Islet of Langerhans (tissue), 1 donor: ENCODE measurements at regions not wholly inside any gene's neighbourhood (a gene's known extent, or its start where the extent isn't known, plus 50 kb on each side); places are given as distances from the start of the nearest gene placed in this dataset.

ENCODE experiments used
- FAIRE-seq: peaks from one replicate; lab custom pipeline; 2011; peaks lifted over from hg19 to GRCh38; lab: Jason Lieb, UNC

DNA sequence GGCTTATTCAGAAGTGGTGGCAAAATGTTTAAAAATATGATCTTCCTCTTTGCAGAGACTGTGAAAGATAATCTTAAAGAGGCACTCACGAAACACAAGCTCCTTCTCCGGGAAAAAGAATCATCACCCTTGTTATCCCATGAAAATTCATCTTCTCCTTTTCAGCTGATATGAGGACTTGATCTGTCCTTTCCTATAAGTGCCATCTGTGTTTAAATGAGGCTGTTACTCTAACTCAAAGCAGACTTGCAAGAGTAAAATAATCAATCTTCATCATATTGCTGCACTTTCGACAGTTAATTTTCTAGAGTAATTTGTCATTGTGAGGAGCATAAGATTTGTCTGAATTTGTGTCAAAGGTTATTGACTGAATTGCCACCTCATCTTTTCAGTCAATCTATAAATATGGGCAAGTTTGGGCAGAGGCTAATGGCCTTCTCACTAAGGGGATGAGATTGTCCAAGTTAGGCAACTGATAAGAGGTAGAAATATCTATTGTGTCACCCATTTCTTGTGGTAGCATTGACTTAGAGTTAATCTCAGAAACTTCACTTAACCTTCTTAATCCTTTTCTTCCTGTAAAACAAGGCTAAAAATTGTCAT, 452.9 kb downstream of the GRXCR1 start:
- FAIRE-seq = no peak

DNA sequence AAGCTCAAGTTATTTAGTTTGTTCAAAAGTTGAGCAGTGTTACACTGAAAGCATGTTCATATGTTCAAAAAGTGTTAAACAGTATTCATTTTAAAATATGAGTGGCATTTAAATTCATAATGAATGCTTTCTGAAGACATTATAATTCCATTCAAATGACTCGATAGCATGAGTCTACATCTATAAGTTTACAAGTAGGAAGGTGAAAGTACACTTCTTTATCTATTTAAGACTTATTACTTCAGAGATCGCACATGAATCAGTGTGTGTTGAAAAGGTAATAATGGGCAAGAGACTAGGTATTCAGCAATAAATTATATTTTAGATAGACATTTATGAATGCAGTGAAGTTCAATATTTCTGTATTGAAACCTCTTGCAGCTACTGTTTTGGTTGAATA, 456.1 kb downstream of the GRXCR1 start:
- no peak for FAIRE-seq

DNA sequence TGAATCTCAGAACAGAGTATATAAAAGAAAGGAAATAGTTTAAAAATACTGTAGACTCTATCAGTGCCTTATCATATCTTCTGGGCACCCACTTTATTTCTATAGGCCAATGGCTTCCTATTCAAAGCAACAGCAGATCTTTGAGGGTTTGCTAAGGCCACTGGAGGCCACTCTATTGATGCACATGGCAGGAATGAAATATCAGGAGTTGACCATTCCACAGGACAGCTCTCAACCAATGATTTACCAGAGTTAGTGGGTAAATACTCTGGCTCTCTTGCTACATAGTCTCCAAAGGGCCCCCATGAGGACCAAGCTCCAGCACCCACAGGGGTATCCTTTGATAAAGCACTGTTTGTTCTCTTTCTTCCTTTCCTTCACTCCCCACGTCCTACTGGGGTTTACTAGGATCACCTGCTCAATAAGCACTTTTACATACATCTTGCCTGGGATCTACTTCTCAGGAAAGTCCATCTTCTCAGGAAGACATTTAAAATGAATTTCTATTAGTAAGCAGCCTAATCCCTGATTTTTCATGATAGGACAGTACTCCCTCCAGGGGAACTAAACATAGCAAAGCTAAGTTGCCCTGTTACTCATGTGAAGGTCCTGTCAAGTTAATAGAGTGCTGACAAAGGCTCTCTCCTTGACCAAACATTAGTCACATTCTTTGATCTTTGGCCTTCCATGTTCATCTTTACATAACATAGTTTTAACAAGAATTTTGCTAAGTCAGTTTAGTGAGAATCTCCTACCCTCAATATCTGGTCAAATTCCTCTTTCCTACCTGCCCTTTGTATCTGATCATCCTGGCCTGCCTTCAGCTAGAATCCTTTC, 459.7 kb downstream of the GRXCR1 start:
- no peak for FAIRE-seq

DNA sequence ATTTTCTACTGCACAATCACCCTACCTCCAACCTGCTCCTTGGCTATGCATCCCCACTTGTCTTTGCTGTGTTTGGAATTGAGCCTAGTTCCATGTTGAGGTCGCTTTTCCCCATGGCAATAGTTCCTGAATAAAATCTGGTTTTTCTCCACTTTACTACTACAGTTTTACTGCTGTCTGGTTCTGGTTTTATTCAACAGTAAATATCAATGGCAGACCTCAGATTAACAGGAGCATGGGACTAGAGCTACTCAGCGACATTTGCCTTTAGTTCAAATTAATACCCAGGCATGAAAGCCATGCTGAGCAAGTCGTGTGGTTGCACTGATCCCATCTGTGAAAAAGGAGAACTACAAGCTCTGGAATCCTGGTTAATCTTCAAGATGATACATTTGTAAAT, 460.3 kb downstream of the GRXCR1 start:
- no peak for FAIRE-seq

DNA sequence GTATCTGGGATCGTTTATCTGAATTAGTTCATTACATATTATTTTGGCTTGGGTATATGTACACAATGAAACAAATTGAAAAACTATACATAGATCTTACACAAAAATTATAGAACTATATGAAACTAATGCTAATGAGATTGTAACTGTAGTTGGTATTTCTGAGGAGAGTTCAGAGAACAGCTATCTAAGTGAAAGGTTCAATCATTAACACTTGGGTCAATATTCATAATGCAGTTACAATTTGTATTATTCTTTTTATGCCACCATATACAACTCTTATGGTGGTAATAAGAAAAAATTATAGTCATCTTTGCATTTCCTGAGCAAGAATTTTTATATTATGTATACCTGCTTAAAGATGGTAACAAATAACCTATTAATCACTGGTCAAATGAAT, 461.0 kb downstream of the GRXCR1 start:
- peak; percentile 70 for FAIRE-seq

DNA sequence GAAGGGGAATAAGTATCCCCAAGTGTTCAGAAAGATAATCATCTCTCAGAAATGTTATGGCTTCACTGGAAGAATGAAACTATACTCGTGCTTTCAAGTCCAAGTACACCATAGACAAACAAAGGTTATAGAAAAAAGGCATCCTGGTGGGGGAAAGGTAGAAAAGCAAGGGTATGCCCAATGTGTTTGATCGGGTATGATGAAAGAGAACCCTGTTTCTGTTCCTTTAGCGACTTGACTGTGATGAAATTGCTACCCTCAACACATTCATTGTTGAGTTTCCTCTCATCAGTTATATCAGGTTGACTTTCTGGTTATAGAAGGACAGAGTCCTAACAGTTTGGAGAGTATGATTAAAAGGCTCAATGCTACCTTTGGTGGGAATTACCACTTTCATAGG, 464.3 kb downstream of the GRXCR1 start:
- no peak for FAIRE-seq

DNA sequence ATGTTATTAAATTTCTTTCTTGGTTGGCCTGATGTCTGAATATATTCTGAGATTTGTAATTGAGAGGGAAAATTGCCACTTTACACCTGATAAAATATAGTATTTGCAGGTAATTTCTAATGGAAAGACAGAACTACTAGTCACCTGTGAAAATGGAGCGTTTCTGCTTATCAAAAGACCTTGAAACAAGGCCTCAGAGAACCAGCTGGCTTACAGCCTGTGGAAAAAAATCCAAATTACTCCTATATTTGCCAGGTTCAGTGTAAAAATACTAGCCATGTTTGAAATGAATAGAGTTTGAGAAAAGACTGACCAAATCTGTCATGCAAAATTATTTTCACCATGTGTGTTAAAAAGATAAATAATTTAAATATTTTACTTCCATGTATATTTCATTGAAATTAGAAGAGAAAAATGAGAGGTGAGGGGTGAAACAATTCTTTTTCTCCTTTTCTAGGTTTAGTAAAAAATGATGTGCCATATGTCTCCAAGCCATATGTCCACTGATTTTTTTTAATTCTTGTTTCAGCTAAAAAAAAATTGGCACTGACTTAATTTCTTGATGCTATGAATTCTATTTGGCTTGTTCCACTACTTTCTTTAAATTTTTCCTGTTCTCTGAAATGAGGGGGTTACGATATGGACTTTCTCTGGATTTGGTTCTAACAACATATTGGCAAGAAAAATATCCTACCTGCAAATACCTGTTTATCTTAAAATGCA, 464.9 kb downstream of the GRXCR1 start:
- FAIRE-seq = no peak

DNA sequence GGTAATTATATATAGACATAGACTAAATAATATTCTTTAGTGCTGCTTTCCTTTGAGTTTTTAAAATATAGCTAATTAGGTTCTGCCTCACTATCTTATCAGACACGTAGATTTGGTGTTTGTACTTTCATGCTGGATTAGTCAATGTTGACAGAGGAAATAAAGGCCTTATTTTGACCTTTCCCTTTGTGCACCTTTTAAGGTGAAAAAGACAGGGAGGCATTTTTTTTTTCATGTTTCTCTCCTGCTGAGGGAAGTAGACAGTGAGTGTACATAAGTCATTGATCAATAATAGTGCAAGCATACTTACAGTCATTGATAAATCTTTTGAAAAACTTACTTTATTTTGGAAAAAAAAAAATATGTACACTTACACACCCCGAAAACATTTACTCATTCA, 467.8 kb downstream of the GRXCR1 start:
- FAIRE-seq = peak; percentile 92

DNA sequence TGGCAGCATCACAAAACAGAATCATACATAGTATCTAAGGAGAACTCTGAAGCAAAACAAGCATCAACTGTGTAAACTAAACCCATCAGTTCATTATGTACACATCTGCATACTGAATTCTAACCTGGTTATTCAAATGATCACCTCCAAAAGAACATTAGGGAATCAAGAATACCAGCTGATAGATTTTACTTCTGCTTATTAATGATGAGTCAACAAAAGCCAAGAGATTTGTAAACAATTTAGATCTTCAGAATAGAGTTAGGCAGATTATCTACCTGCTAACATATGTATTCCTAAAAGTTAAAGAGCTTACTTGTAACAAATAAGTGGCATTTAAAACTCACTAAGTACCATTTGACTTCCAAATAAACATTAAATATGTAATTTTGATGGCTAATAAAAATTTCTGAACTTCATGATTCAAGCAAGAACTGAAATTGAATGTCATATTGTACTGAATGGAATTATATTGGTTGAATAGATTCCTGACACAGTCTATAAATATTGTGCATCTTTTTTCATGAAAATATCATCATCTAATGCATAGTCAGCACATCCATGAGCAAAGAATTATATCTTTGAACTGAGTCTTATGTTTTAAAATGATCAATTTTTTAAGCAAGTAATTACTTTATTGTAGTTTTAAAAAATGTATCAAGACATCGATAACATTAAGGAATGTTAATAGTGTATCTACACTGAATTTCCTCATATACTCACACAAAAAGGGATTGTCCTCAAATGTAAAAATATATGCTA, 470.5 kb downstream of the GRXCR1 start:
- FAIRE-seq = no peak

DNA sequence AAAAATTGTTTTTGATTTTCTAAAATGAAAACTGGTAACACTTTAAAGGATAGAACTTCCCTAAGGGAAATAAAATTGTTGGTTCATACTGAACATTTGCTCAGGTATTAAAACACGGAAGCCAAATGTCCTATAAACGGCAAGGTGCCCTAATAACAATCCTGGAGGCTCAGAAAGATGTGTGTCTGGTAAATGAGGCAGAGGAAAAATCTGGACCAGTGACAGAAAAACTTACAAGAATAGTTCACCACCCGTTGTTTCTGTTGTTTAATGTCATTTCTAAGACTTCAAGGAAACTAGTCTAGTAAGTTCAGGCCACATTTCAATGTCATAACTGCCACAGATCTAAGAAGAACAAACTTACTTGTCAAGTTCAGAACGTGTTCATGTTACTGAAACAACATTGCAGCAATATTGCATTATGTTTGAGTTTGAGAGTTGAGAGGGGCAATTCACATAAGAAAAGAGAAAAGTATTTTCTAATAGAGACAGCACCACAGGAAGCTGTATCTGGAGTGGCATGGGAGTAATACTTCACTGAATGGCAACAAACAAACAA, 476.6 kb downstream of the GRXCR1 start:
- no peak for FAIRE-seq

DNA sequence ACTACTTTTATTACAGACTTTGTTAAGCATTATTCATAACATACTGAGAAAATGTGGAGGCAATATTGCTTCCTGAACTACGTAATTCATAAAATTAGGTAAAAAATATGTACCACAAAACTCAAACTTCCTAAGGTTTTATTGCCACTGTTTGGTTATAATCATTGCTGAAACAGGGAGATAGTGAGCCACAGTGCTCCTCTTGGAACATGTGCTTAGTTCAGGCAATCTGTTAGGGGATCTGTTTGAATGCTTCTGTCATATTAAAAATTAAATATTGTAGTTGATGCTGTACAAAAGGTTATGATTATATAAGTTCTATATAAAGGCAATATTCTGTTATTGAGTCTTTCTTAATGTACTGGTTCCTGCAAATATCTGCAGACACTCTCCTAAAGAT, 480.7 kb downstream of the GRXCR1 start:
- no peak for FAIRE-seq

DNA sequence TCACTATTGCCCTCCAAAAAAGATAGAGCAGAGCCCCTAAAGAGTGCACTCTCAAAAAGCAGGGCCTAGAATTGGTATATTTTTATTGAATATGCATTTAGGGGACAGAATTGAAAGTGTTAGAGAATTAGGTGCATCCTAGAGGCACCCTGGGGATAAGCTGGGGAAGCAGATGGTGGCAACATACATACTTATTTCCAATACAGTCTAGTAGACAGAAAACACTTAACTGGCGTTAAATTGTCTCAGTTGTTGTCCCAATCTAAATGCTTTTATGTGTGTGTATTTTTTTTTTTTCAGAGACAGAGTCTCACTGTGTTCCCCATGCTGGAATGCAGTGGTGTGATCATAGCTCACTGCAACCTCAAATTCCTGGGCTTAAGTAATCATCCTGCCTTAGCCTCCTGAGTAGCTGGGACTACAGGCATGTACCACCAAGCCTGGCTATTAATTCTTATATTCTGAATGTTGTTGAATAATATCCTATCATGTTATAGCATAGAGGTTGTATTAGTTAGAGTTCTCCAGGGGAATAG, 481.8 kb downstream of the GRXCR1 start:
- no peak for FAIRE-seq

DNA sequence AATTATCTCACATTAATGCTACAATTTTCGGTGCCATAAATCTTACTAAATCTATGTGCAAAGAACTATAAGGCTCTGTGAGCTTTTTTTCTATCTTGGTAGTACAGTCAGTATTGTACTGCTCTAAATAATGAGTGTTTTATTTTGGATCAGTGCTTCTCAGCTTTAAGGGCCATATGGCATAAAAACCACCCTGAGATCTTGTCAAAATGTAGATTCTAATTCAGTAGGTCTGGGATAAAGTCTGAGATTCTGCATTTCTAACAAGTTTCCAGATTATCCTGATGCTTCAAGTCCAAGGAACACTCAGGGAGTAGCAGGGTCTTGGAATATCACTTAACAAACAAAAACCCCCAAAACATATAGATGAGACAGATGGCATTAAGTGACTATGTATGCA, 486.5 kb downstream of the GRXCR1 start:
- FAIRE-seq = no peak

DNA sequence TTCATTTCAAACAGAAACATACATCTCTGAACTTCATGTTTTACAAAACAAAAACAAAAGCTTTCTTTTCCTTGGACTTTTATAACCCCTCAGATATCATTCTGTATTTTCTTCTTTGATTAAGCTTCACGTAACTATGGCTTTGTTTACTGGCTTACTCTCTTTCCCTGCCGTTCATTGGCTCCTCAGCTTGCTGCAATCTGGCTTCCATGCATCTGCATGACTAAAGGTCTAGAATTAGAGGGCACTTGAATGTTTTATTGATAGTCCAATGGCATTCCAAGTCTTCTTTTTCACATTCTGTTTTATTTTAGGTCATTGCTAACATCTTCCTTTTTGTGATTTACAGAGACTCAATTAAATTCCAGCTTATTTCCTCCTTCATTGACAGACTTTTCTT, 487.6 kb downstream of the GRXCR1 start:
- no peak for FAIRE-seq

DNA sequence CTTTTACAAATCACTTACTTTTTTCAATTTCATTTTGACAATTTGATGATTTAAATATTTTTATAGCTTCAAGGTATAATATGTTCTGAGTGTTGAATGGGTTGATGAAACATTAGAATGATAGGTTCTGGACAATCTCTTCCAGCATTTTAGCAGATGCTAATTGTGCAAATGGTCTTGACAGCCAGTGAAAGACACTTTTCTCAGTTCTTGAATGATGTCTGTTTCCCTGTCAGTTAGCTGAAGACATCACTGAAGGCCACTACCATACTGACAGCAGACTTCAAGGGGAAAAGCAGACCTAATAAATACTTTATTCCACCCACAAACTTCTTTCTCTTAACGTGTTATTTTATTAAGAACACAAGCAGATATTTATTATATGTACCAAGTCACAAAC, 498.6 kb downstream of the GRXCR1 start:
- FAIRE-seq = no peak

DNA sequence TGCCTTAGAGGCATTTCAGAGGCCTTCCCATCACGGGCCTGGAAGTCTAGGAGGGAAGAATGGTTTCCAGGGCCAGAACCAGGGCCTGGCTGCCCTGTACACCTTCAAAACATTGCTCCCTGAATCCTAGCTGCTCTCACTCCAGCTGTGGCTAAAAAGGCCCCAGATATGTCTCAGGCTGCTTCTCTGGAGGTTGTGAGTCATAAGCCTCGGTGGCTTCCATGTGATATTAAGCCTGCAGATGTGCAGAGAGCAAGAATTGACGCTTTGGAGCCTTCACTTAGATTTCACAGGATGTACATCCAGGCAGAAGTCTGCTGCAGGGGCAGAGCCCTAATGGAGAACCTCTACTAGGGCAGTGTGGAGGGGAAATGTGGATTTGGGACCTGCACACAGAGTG, 502.5 kb downstream of the GRXCR1 start:
- no peak for FAIRE-seq

DNA sequence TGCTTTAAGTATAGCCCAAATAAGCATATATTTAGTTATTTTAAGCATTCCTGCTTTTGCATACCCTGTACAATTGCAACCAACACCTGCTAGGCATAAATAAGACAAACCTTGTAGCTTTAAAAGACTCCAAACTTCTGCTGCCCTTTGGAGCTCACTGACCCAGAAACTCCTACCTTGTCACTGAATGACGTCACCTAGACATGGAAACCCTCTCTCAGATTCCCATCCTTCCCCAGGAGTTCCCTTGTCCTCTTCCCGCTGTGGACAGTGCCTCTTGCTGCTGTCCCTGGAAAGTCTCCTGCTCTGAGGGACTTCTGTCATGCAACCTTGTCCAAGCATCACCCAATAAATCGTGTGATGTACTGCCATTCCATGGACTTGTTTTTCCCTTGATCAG, 507.2 kb downstream of the GRXCR1 start:
- FAIRE-seq = no peak

DNA sequence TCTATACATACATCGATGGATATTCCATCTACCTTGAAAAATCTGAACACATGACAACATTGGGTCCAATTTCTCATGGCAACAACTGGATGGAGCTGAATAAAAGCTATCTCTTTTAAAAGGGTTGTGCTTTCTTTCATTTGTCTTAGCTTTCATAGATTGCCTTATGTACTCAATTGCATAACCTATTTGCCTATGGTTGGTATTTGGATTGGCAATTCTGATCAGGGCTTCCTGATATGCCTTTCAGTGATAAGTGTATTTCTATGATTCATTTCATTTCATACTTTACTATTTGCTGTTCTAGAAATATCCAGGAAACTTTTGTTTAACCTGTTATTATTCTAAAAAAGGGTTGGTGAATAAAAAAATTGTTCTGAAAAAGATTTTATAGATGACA, 509.9 kb downstream of the GRXCR1 start:
- no peak for FAIRE-seq

DNA sequence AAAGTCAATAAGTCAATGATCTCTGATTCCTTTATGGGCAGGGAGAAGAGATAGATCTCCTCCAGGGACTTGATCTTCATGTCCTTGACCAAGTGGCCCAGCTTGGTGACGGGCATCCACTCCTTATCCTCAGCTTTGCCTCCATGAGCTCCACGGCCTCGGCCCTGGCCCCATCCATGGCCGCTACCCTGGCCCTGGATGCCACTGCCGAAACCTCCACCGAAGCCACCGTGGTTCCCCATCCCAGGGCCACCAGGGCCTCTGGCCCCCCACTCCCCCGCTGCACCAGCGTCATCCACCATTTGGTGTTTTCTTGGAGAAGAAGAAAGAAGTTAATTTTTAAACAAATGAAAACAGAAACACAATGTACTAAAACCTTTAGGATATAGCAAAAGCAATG, 518.1 kb downstream of the GRXCR1 start:
- no peak for FAIRE-seq

DNA sequence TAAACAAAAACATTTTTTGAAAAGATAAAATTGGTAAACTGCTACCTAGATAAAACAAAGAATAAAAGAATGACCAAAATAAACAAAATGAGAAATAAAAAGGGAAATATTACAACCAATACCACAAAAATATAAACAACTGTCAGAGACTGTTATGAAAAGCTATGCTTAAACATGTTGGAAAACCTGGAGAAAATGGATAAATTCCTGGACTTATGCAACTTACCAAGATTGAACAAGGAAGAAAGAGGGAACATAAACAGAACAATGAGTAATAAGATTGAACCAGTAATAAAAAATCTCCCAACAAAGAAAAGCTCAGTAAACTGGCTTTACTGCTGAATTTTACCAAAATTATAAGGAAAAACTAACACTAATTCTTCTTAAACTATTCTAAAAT, 518.7 kb downstream of the GRXCR1 start:
- no peak for FAIRE-seq

DNA sequence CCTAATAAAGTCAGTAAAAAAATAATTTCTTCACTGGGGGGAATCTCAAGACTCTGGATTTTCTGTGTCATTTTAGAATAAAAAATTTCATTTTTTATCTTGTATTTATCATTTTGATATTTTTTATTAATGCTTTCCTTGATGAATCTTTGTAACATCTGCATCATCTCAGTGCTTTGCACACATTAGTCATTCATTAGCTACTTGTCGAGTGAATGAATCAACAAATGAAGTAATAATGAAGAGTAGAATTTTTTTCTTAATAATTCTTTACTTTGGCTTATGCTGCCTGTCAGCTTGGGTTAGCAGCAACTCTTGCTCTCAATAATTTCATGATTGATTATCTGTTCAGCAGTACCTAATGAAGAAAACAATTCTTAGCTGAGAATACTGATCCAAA, 530.8 kb downstream of the GRXCR1 start:
- no peak for FAIRE-seq

DNA sequence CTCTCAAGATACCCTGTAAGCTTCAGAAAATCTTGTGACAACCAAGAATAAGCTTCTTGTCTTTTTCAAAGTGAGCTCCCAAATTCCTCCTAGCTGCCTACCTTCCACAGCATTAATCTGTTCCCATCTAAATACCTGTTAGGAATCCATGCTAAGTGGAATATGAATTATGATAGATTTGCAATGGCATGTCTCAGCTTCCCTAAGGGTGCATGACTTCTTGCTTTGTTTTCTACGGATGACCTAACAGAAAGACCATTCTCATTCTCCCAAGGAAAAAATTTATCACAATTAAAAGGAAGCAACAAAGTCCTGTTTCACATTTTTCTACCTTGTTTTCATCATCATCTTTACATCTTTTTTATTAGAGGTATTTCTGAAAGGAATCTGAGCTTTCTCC, 532.7 kb downstream of the GRXCR1 start:
- no peak for FAIRE-seq
